ENCODE measurements at regions not wholly inside any gene's neighbourhood (a gene's known extent, or its start where the extent isn't known, plus 50 kb on each side); places are given as distances from the start of the nearest gene placed in this dataset.

DNA sequence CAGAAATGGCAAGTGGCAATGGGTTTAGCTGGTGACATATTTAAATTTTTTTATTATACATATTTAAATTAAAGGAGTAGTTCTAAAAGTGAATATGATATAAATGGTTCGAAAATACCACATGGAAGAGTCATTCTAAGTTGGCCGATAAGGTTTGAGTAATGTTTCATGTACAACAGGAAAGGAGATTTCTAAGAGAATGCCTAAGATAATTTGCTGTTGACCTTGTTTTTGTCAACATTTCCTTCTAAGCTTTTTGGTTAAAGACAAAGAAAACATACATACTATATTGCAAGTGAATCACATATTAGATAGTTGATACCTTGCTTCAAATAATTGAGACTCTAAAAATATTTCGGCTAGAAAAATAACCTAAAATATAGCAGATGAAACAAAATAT lies 526.6 kb upstream of the SLIT2 start:
- no peak for DNase-seq
- TF ChIP-seq GATA1 (IDR thresholded peaks at IDR 0.05; ENCODE audit: low read depth, low read length) (no peak), POLR2A (IDR thresholded peaks at IDR 0.05; ENCODE audit: low read length) (no peak)

DNA sequence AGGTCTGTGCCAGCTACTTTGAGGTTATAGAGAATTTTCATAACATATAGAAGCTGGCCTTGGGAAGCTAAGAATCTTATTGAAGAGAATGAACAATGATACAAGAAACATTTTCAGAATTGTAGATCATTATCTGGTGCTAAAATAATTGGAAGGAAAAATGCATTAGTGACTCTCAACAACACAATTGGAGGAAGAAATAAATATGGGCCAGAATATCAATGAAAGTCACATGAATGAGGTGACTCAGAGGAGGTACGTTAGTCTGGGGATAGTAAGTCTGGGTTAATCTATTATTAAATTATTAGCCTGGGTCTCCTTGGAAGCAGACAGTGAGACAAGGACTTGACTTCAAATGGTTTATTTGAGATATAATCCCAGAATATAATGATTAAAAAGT lies 529.3 kb upstream of the SLIT2 start:
- DNase-seq, result no peak
- TF ChIP-seq POLR2A (IDR thresholded peaks at IDR 0.05; ENCODE audit: low read length) (no peak), GATA1 (IDR thresholded peaks at IDR 0.05; ENCODE audit: low read depth, low read length) (no peak)

DNA sequence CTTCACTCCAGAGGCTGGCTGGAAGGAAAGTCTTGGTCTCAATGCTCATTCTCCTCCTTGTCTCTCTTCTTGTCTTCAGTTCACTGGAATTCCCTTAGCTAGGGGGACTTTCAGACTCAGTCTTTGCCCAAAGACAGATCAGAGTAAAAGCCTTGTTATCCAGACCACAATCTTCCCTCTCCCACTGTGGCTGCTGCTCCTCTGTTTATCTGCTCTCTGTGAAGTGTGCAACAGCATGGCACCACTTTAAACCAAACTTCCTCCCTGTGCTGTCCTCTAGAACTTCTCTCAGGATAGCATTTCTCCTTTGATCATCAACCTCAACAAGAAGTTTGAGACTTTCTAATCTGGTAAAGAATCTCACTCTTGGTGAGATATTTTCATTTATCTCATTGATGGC lies 530.1 kb upstream of the SLIT2 start:
- DNase-seq, result no peak
- TF ChIP-seq POLR2A (IDR thresholded peaks at IDR 0.05; ENCODE audit: low read length), result no peak
- no peak for TF ChIP-seq GATA1 (IDR thresholded peaks at IDR 0.05; ENCODE audit: low read depth, low read length)

DNA sequence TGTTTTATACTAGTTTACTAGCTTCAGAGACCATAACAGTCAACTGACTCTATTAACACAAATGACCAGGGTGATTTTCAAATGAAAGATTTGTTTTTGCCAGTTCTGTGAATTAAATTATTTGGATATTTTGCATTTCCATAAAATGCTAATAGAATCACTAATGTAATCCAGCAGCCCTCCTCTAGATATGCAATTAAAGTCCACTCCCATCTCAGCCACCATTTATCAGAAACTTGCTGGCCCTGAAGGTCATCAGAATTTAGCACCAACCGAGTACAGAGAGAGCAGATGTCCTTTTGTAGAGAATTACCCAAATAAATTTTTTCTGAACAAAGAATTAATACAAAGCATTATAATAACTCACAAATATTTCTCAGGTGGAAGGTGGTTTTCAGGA lies 531.1 kb upstream of the SLIT2 start:
- no peak for DNase-seq
- no peak for TF ChIP-seq GATA1 (IDR thresholded peaks at IDR 0.05; ENCODE audit: low read depth, low read length)
- TF ChIP-seq POLR2A (IDR thresholded peaks at IDR 0.05; ENCODE audit: low read length), result no peak

DNA sequence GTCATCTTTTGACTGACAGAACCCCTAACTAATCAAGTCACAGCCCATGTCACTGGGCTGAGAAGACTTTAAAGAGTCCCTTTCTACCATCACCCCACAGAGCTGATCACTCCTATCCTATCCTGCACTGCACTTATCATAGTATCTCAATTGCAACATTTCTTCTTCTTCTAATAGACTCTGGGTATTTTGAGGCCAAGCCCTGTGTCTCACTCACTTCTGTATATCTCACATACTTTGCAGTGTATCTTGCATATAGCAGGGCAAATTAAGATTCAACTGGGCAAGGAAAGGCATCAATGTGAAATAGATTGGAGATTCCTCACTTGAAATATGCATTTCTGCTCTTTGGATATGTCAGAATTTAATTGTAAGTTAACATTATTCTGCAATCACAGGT lies 531.5 kb upstream of the SLIT2 start:
- no peak for TF ChIP-seq GATA1 (IDR thresholded peaks at IDR 0.05; ENCODE audit: low read depth, low read length)
- TF ChIP-seq POLR2A (IDR thresholded peaks at IDR 0.05; ENCODE audit: low read length), result no peak
- DNase-seq, result no peak

DNA sequence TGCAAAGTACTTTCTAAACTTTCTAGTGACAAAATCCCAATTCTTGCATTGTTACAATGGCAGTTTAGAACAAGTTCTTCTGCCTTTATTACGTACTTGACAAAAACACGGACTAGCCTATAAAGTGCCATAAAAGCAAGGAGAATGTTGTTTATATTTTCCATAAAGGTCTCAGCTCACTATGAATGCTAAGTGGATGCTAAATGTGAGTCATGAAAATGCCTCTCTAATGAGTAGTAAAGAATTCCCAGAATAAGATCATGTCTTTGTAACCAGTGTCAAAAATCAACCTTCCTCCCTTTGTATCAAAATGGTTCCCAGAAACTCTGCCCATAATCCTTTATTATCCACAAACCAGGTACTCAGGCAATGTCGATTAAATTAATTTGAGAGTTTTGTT lies 539.8 kb upstream of the SLIT2 start:
- DNase-seq, result no peak
- TF ChIP-seq POLR2A (IDR thresholded peaks at IDR 0.05; ENCODE audit: low read length) (no peak), GATA1 (IDR thresholded peaks at IDR 0.05; ENCODE audit: low read depth, low read length) (no peak)

DNA sequence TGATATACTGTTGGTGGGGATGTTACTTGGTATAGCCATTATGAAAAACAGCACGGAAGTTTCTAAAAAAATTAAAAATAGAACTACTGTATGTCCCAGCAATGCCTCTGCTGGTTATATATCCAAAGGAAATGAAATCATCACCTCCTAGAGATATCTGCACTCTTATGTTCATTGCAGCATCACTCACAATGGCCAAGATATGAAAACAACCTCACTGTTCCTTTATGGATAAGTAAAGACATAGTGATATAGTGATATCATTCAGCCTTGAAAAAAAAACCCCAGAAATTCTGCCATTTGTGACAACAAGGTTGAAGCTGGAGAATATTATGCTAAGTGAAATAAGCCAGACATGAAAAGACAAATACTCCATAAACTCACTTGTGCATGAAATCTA lies 543.8 kb upstream of the SLIT2 start:
- no peak for DNase-seq
- TF ChIP-seq POLR2A (IDR thresholded peaks at IDR 0.05; ENCODE audit: low read length) (no peak), GATA1 (IDR thresholded peaks at IDR 0.05; ENCODE audit: low read depth, low read length) (no peak)

DNA sequence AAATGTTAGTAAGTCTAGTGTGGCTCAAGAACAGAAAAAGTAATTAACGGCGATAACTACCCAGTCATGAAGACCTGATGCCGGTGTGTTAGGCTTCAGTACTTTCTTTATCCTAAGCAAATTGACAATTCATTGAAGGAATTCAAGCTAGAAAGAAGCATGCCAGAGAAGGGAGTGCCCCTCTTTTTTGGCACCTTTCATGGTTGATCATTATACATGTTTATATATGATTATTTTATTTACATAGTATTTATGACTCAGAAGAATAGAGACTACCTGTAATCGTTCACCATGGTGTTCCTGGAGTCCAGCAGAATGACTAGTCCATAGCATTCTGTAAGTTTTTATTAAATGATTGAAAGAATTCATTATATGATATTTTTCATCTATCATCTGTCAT lies 548.3 kb upstream of the SLIT2 start:
- TF ChIP-seq GATA1 (IDR thresholded peaks at IDR 0.05; ENCODE audit: low read depth, low read length), result no peak
- TF ChIP-seq POLR2A (IDR thresholded peaks at IDR 0.05; ENCODE audit: low read length), result no peak
- DNase-seq, result no peak

DNA sequence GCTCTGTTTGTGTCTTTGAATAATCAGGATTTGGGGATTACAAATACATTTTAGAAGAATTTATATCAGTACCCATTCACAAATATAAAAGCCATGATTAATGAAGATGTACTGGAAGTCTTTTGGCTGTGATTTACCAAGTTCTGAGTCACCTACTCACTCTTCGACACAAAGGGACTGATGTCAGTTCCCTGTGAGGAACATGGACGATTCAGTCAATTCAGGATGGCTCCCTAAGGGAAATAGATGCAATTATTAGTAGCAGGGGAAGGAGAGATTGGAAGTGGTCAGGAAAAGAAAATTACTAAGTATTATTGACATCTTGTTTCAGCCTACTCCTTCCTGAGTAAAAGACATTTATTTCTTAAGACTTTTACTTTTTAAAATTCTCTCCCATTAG lies 550.7 kb upstream of the SLIT2 start:
- DNase-seq, result no peak
- TF ChIP-seq GATA1 (IDR thresholded peaks at IDR 0.05; ENCODE audit: low read depth, low read length) (no peak), POLR2A (IDR thresholded peaks at IDR 0.05; ENCODE audit: low read length) (no peak)

DNA sequence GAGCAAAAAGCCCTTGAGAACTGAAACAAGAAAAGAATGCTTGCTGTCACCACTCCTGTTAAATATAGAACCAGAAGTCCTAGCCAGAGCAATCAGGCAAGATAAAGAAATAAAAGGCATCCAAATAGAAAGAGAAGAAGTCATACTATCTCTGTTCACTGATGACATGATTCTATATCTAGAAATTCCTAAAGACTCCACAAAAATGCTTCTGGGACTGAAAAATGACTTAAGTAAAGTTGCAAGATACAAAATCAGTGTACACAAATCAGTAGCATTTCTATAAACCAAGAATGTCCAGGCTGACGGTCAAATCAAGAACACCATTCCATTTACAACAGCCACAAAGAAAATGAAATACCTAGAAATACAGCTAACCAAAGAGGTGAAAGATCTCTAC lies 552.7 kb upstream of the SLIT2 start:
- DNase-seq, result no peak
- TF ChIP-seq POLR2A (IDR thresholded peaks at IDR 0.05; ENCODE audit: low read length), result no peak
- no peak for TF ChIP-seq GATA1 (IDR thresholded peaks at IDR 0.05; ENCODE audit: low read depth, low read length)

DNA sequence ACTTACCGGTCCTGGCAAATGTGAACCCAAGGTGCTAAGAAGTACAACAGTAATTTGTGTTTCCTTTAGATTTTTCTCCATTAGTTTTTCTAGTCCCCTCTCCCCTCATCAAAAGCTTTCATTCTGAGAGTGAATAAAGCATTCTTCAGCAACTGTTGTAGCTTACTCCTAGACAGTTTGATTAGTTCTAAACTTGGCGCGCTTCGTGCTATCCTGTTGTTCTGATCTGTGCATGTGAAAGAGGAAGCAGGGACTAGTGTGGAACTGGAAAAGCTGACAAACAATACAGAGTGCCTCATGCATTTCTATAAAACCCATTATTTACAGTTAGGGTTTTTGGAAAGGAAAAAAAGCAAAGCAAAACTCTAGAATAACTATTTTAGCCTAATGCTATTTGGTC lies 556.9 kb upstream of the SLIT2 start:
- no peak for TF ChIP-seq GATA1 (IDR thresholded peaks at IDR 0.05; ENCODE audit: low read depth, low read length)
- DNase-seq, result no peak

DNA sequence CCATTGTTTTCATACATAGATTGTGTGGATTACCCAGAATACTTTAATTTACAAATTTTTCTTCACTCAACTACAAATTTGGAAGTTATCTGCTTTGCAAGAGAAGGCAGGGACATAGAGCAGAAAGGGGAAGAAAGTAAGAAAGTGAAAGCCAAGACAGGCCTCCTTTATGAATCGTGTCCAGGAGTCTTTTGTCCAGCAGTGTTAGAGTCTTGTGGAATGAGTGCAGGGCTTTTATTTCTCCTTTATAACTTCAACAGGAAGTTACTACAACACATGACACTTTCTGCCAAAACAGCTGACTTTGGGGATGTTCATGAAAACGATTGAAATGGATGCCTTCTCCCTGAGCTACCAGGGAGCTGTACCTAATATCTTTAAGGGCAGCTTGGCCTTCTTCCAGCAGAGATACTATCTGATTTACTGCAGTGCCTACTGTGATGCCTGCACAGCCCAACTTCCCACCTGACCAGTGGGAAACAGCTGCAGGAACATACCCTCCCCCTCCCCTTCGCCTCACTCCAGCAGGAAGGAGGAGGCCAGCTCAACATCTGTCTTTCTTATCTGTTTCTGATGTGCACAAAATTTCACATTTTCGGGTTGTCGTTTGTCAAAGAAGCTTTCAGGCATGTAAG lies 557.7 kb upstream of the SLIT2 start:
- TF ChIP-seq POLR2A (IDR thresholded peaks at IDR 0.05; ENCODE audit: low read length), result no peak
- TF ChIP-seq GATA1 (IDR thresholded peaks at IDR 0.05; ENCODE audit: low read depth, low read length), result no peak
- no peak for DNase-seq

DNA sequence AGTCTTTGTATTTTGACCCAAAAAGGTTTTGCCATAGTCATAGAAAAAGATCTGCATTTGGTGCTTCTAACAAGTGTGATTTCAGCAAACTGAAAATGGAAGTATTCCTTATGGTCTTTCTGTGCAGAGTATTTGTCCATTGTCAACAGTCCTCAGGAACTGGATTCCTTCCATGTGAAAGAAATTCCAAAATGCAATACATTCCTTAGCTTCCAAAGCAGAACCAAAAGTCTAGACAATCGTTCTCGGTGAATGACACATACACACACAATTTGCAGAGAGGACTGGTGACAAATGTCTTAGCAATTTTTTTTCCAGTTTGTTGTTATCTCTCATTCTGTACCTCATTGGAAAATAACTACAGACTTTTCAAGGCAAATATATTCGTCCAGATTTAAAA lies 562.2 kb upstream of the SLIT2 start:
- DNase-seq, result no peak
- no peak for TF ChIP-seq POLR2A (IDR thresholded peaks at IDR 0.05; ENCODE audit: low read length)
- no peak for TF ChIP-seq GATA1 (IDR thresholded peaks at IDR 0.05; ENCODE audit: low read depth, low read length)

DNA sequence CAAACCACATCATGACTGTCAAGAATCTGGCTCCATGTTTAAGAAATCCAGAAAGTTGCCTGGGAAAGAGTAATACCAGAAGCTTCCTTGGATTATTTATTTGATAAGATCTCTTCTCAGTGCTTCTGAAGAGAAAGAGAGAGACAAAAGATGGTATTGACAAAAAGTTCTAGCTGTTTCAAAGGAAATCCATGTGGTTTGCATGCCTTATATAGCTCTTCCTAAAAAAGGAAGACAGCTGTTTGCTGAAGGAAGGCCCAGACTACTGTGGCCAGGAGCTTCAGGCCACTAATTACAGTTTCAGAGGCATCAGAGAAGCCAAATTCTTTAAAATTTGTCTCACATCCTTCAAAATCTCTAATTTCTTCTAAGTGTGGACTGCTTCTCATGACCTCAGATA lies 565.2 kb upstream of the SLIT2 start:
- no peak for DNase-seq
- TF ChIP-seq GATA1 (IDR thresholded peaks at IDR 0.05; ENCODE audit: low read depth, low read length) (no peak), POLR2A (IDR thresholded peaks at IDR 0.05; ENCODE audit: low read length) (no peak)

DNA sequence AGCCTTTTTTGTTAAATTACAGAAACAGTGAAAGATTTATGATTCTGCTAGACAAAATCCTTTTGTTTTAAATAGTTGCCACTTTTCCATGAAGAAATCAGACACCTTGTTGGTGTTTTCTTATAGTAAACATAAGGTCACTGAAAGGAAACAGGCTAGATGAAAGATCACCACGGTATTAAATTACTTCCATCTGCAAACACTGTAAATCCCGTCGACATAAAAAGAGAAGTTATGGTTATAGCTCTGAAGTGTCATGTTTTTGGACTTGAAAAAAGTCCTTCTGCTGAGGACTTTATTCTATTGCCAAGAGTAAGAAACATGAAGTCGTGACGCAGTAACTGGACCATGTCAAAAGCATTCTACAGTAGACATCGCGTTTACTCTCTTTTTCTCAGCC lies 567.6 kb upstream of the SLIT2 start:
- TF ChIP-seq POLR2A (IDR thresholded peaks at IDR 0.05; ENCODE audit: low read length) (no peak), GATA1 (IDR thresholded peaks at IDR 0.05; ENCODE audit: low read depth, low read length) (no peak)
- no peak for DNase-seq

DNA sequence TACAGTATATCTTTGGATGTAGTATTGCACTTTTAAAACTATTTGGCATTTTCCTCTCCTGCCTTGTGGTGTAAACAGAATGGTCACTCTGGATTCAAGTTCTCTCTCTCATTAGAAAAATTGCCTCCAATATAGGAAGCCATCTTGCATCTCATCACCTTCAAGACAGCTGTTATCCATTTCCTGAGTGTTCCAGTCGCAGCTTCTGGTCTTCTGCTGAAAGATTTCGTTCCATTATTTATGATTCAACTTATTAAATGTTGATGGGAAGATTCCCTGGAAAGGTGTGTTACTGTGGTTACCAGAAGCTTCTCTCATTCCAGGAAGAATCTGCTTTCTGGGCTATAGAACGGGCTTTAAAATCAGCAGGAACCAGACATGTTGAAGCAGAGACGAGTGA lies 568.3 kb upstream of the SLIT2 start:
- TF ChIP-seq POLR2A (IDR thresholded peaks at IDR 0.05; ENCODE audit: low read length), result no peak
- no peak for DNase-seq

All from erythroblast (primary cell).